ENCODE measurements at regions not wholly inside any gene's neighbourhood (a gene's known extent, or its start where the extent isn't known, plus 50 kb on each side); places are given as distances from the start of the nearest gene placed in this dataset.

GRCh38 chr2:22932288-22932687 lies 452.7 kb upstream of the KLHL29 start:
- H3K27me3 ChIP-seq (ENCODE audit: low read depth, low read length): no peaks in the 10 kb centered on the region
- H3K4me2 ChIP-seq (ENCODE audit: low read length): no peak overlapping the region
- H3K9me3 ChIP-seq (ENCODE audit: insufficient read depth, low read length): no peaks in the 10 kb centered on the region
- H3K9ac ChIP-seq (ENCODE audit: low read length): no peak overlapping the region
- no peak overlapping the region for H3K27ac ChIP-seq (ENCODE audit: low read length)
- no peak overlapping the region for H2AFZ ChIP-seq (ENCODE audit: low read depth, low read length)
- no peaks in the 10 kb centered on the region for H3K36me3 ChIP-seq (replicated peaks; ENCODE audit: low read depth, low read length)
- H3K79me2 ChIP-seq (ENCODE audit: low read length): no peaks in the 10 kb centered on the region
- TF ChIP-seq EZH2phosphoT487 (IDR thresholded peaks at IDR 0.05; ENCODE audit: low read depth) (no peak), CTCF (IDR thresholded peaks at IDR 0.05; ENCODE audit: low read depth, low read length) (no peak)
- no peaks in the 10 kb centered on the region for H3K4me1 ChIP-seq (ENCODE audit: low read length)
- no peak overlapping the region for H3K4me3 ChIP-seq (ENCODE audit: low read length)
- H4K20me1 ChIP-seq (ENCODE audit: insufficient read depth, low read length): no peaks in the 10 kb centered on the region

DNA sequence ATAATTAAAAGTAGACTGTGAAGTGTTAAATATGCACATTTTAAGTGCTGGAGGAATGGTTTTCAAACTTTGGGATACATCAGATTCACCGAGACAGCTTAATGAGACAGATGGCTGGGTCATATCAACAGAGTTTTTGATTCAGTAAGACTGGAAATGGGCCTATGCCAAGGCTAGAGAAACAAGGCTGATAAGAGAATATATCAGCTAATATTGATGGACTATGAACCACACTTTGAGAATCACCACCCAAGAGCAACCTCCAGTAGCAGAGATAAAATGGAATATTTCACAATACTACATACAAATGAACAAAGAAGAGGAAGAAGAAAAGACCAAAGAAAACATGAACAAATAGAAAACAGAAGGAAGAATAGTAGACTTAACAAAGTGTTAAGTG lies 450.2 kb upstream of the KLHL29 start:
- no peak overlapping the region for H3K9ac ChIP-seq (ENCODE audit: low read length)
- H3K36me3 ChIP-seq (replicated peaks; ENCODE audit: low read depth, low read length): no peaks in the 10 kb centered on the region
- H3K27ac ChIP-seq (ENCODE audit: low read length): no peak overlapping the region
- H2AFZ ChIP-seq (ENCODE audit: low read depth, low read length): no peak overlapping the region
- H3K4me2 ChIP-seq (ENCODE audit: low read length): no peak overlapping the region
- TF ChIP-seq CTCF (IDR thresholded peaks at IDR 0.05; ENCODE audit: low read depth, low read length) (no peak), EZH2phosphoT487 (IDR thresholded peaks at IDR 0.05; ENCODE audit: low read depth) (no peak)
- no peaks in the 10 kb centered on the region for H3K4me1 ChIP-seq (ENCODE audit: low read length)
- H3K27me3 ChIP-seq (ENCODE audit: low read depth, low read length): no peaks in the 10 kb centered on the region
- no peaks in the 10 kb centered on the region for H4K20me1 ChIP-seq (ENCODE audit: insufficient read depth, low read length)
- H3K9me3 ChIP-seq (ENCODE audit: insufficient read depth, low read length): no peaks in the 10 kb centered on the region
- no peak overlapping the region for H3K4me3 ChIP-seq (ENCODE audit: low read length)
- H3K79me2 ChIP-seq (ENCODE audit: low read length): no peaks in the 10 kb centered on the region

DNA sequence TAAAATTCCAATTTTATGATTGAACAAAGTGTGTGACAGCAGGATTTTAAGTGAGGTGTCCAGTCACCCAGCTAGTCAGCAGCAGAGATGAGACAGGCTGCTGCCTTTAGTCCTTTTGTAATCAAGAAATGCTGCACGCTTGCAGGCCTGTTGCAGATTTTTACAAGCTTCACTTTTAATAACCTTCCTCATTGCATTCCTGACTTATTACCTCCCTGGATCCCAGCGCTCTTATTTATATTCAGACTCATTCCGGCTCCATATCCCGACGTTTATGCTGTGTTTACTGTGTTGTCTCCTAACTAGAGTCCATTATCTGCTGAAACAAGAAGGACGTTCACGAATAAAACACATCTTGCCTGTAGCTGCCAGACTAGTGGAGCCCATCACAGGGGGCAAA lies 442.5 kb upstream of the KLHL29 start:
- H3K4me2 ChIP-seq (ENCODE audit: low read length): no peak overlapping the region
- no peaks in the 10 kb centered on the region for H3K4me1 ChIP-seq (ENCODE audit: low read length)
- TF ChIP-seq CTCF (IDR thresholded peaks at IDR 0.05; ENCODE audit: low read depth, low read length) (no peak), EZH2phosphoT487 (IDR thresholded peaks at IDR 0.05; ENCODE audit: low read depth) (no peak)
- no peaks in the 10 kb centered on the region for H3K79me2 ChIP-seq (ENCODE audit: low read length)
- H4K20me1 ChIP-seq (ENCODE audit: insufficient read depth, low read length): no peaks in the 10 kb centered on the region
- H3K36me3 ChIP-seq (replicated peaks; ENCODE audit: low read depth, low read length): no peaks in the 10 kb centered on the region
- no peaks in the 10 kb centered on the region for H3K9me3 ChIP-seq (ENCODE audit: insufficient read depth, low read length)
- no peaks in the 10 kb centered on the region for H3K27me3 ChIP-seq (ENCODE audit: low read depth, low read length)
- no peak overlapping the region for H3K27ac ChIP-seq (ENCODE audit: low read length)
- H2AFZ ChIP-seq (ENCODE audit: low read depth, low read length): no peak overlapping the region
- H3K9ac ChIP-seq (ENCODE audit: low read length): no peak overlapping the region
- no peak overlapping the region for H3K4me3 ChIP-seq (ENCODE audit: low read length)

DNA sequence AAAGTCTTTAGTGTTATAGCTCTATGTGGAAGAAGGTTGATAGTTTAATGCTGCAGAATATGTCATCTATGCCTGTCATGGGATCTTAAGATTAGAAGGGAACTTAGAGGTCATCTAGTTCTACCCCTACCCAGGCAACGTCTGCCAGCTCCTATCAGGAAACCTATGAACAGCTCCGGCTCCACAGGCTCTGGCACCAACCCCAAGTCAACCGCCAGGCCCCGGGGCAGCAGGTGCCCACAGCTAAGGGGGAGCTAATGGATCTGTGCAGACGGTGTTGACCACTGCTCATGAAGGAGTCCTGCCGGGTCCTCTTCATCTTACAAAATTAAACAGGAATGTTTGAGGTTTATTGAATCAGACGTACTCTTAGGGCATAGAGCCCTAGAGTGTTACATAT lies 440.8 kb upstream of the KLHL29 start:
- Histone ChIP-seq H3K36me3 (replicated peaks; ENCODE audit: low read depth, low read length) (no peaks in the 10 kb centered on the region), H4K20me1 (ENCODE audit: insufficient read depth, low read length) (no peaks in the 10 kb centered on the region), H3K9ac (ENCODE audit: low read length) (no peak overlapping the region), H3K4me2 (ENCODE audit: low read length) (no peak overlapping the region), H3K4me1 (ENCODE audit: low read length) (no peaks in the 10 kb centered on the region), H3K79me2 (ENCODE audit: low read length) (no peaks in the 10 kb centered on the region), H3K9me3 (ENCODE audit: insufficient read depth, low read length) (no peaks in the 10 kb centered on the region), H2AFZ (ENCODE audit: low read depth, low read length) (no peak overlapping the region), H3K4me3 (ENCODE audit: low read length) (no peak overlapping the region), H3K27me3 (ENCODE audit: low read depth, low read length) (no peaks in the 10 kb centered on the region), H3K27ac (ENCODE audit: low read length) (no peak overlapping the region)
- TF ChIP-seq CTCF (IDR thresholded peaks at IDR 0.05; ENCODE audit: low read depth, low read length) (no peak), EZH2phosphoT487 (IDR thresholded peaks at IDR 0.05; ENCODE audit: low read depth) (no peak)
